HEK293 (cell line): ENCODE measurements at regions not wholly inside any gene's neighbourhood (a gene's known extent, or its start where the extent isn't known, plus 50 kb on each side); places are given as distances from the start of the nearest gene placed in this dataset.
A peak's percentile ranks its signal among the peaks of the same experiment; 100 is the strongest.

ENCODE experiments used
- CTCF ChIA-PET: fragments of 350-600 bp; formaldehyde crosslinking; extraction: SDS; loops from one replicate; lab custom pipeline; 2021; ENCODE audit warnings: antibody characterized with exemption; lab: Yijun Ruan, JAX
- POLR2A ChIA-PET: fragments of 300-600 bp; formaldehyde crosslinking; extraction: SDS; loops from one replicate; lab custom pipeline; 2020; ENCODE audit warnings: antibody characterized with exemption, inconsistent platforms; lab: Yijun Ruan, JAX
- H3K27ac ChIP-seq: fragments of 200-500 bp; sonication (Bioruptor generic); 2 replicates; pipeline ENCODE4 v1.5.1; 2014; ENCODE audit warnings: low read depth, low read length, control low read depth, inconsistent platforms; ENCODE audit errors: extremely low read depth
- H3K36me3 ChIP-seq, 2 experiments: fragments of 200-500 bp in 1 of 2; sonication (Bioruptor generic) in 1 of 2; 1 replicate in 1 of 2; 2 replicates in 1 of 2; pipeline ENCODE4 v1.5.1; 2014 to 2017; ENCODE audit warnings: inconsistent platforms in 2 of 2, low read length in 2 of 2; ENCODE audit not compliant: control insufficient read depth in 2 of 2, insufficient read depth in 1 of 2
- H3K4me1 ChIP-seq: fragments of 200-500 bp; sonication (Bioruptor generic); 2 replicates; pipeline ENCODE4 v1.5.1; 2014; ENCODE audit warnings: mild to moderate bottlenecking, low read length, inconsistent platforms; ENCODE audit not compliant: control insufficient read depth, insufficient read depth
- H3K4me3 ChIP-seq: 2 replicates; pipeline ENCODE4 v1.5.1; 2011; ENCODE audit warnings: low read depth, mild to moderate bottlenecking, control low read depth, low read length, moderate library complexity
- H3K9me3 ChIP-seq: fragments of 200-500 bp; sonication (Bioruptor generic); 2 replicates; pipeline ENCODE4 v1.5.1; 2014; ENCODE audit warnings: low read depth, low read length, inconsistent platforms; ENCODE audit not compliant: control insufficient read depth, insufficient read depth
- BCL6B ChIP-seq: fragments of 450-650 bp; formaldehyde crosslinking; IDR thresholded peaks from 2 replicates; pipeline ENCODE4 v1.5.1; 2017; ENCODE audit warnings: missing biosample characterization, missing genetic modification characterization
- EGR2 ChIP-seq: fragments of 450-650 bp; formaldehyde crosslinking; IDR thresholded peaks from 2 replicates; pipeline ENCODE4 v1.5.1; 2016; ENCODE audit warnings: low read depth, missing biosample characterization, missing genetic modification characterization
- GLIS1 ChIP-seq: fragments of 450-650 bp; formaldehyde crosslinking; IDR thresholded peaks from 2 replicates; pipeline ENCODE4 v1.5.1; 2016; ENCODE audit warnings: missing biosample characterization, missing genetic modification characterization
- KLF10 ChIP-seq: fragments of 450-650 bp; IDR thresholded peaks from 2 replicates; pipeline ENCODE4 v1.5.1; 2018; ENCODE audit warnings: missing biosample characterization, mild to moderate bottlenecking, missing genetic modification characterization
- KLF16 ChIP-seq: fragments of 450-650 bp; formaldehyde crosslinking; IDR thresholded peaks from 2 replicates; pipeline ENCODE4 v1.5.1; 2017; ENCODE audit warnings: missing biosample characterization, missing genetic modification characterization
- MYNN ChIP-seq: fragments of 450-650 bp; formaldehyde crosslinking; IDR thresholded peaks from 2 replicates; pipeline ENCODE4 v1.5.1; 2016; ENCODE audit warnings: missing biosample characterization, missing genetic modification characterization, borderline replicate concordance
- ZBTB17 ChIP-seq: fragments of 450-650 bp; formaldehyde crosslinking; IDR thresholded peaks from 2 replicates; pipeline ENCODE4 v1.5.1; 2016; ENCODE audit warnings: missing biosample characterization, missing genetic modification characterization
- ZBTB20 ChIP-seq: fragments of 450-650 bp; formaldehyde crosslinking; IDR thresholded peaks from 2 replicates; pipeline ENCODE4 v1.5.1; 2016; ENCODE audit warnings: missing biosample characterization, missing genetic modification characterization
- ZBTB7A ChIP-seq: fragments of 450-650 bp; formaldehyde crosslinking; IDR thresholded peaks from 2 replicates; pipeline ENCODE4 v1.5.1; 2016; ENCODE audit warnings: low read depth, missing biosample characterization, missing genetic modification characterization
- ZFP3 ChIP-seq: fragments of 450-650 bp; formaldehyde crosslinking; IDR thresholded peaks from 2 replicates; pipeline ENCODE4 v1.5.1; 2016; ENCODE audit warnings: low read depth, missing biosample characterization, missing genetic modification characterization
- ZNF148 ChIP-seq: fragments of 450-650 bp; formaldehyde crosslinking; IDR thresholded peaks from 2 replicates; pipeline ENCODE4 v1.5.0; 2017; ENCODE audit warnings: missing biosample characterization, missing genetic modification characterization, borderline replicate concordance
- ZNF24 ChIP-seq: fragments of 450-650 bp; formaldehyde crosslinking; IDR thresholded peaks from 2 replicates; pipeline ENCODE4 v1.5.1; 2016; ENCODE audit warnings: missing biosample characterization, missing genetic modification characterization
- ZNF26 ChIP-seq: fragments of 450-650 bp; formaldehyde crosslinking; IDR thresholded peaks from 2 replicates; pipeline ENCODE4 v1.5.1; 2016; ENCODE audit warnings: missing biosample characterization, missing genetic modification characterization
- ZNF501 ChIP-seq: fragments of 450-650 bp; formaldehyde crosslinking; IDR thresholded peaks from 2 replicates; pipeline ENCODE4 v1.5.1; 2016; ENCODE audit warnings: missing biosample characterization, missing genetic modification characterization
- ZNF624 ChIP-seq: fragments of 450-650 bp; formaldehyde crosslinking; IDR thresholded peaks from 2 replicates; pipeline ENCODE4 v1.5.1; 2017; ENCODE audit warnings: missing biosample characterization, missing genetic modification characterization
- ZNF704 ChIP-seq: fragments of 450-650 bp; formaldehyde crosslinking; IDR thresholded peaks from 2 replicates; pipeline ENCODE4 v1.5.1; 2016; ENCODE audit warnings: missing biosample characterization, missing genetic modification characterization

GRCh38 chr2:129799036-129799958 is 180.2 kb upstream of the RAB6C start:
- no peak overlapping the region for H3K4me3 ChIP-seq
- POLR2A ChIA-PET: no interaction called here
- H3K36me3 ChIP-seq: no peaks in the 10 kb centered on the region
- H3K4me1 ChIP-seq: no peaks in the 10 kb centered on the region
- no peaks in the 10 kb centered on the region for H3K9me3 ChIP-seq
- CTCF ChIA-PET: interaction anchor here (0.5 to 1.0 kb wide), 2 partner anchors 9 to 14 kb away, joined by 3 to 5 read pairs; no protein-coding TSS in a partner anchor
- H3K27ac ChIP-seq: no peak overlapping the region
- TF ChIP-seq ZNF26 (no peak), EGR2 (0 out of 2 replicates have a peak, but pooled peaks have one; percentile 6)

GRCh38 chr2:129800285-129800684 is 179.2 kb upstream of the RAB6C start:
- ChIA-PET CTCF (interaction anchor here (0.5 to 1.0 kb wide), 2 partner anchors 8 to 13 kb away, joined by 3 to 5 read pairs; no protein-coding TSS in a partner anchor), POLR2A (no interaction called here)
- no peaks in the 10 kb centered on the region for H3K4me1 ChIP-seq
- H3K27ac ChIP-seq: no peak overlapping the region
- H3K36me3 ChIP-seq: no peaks in the 10 kb centered on the region
- H3K9me3 ChIP-seq: no peaks in the 10 kb centered on the region
- TF ChIP-seq ZNF624 (tag by site-specific recombination): no peak
- TF ChIP-seq ZNF24 (tag by site-specific recombination): no peak
- TF ChIP-seq ZBTB17 (tag by site-specific recombination): no peak
- TF ChIP-seq ZFP3 (tag by site-specific recombination): no peak
- TF ChIP-seq ZNF704 (tag by site-specific recombination): no peak
- TF ChIP-seq ZBTB7A (tag by site-specific recombination): no peak
- no peak for TF ChIP-seq KLF16
- no peak for TF ChIP-seq GLIS1 (tag by site-specific recombination)
- no peak for TF ChIP-seq ZBTB20 (tag by site-specific recombination)
- TF ChIP-seq KLF10: no peak
- TF ChIP-seq ZNF148 (tag by site-specific recombination): no peak
- no peak for TF ChIP-seq MYNN (tag by site-specific recombination)
- no peak for TF ChIP-seq BCL6B (tag by site-specific recombination)
- no peak for TF ChIP-seq ZNF501 (tag by site-specific recombination)
- TF ChIP-seq, all 188 proteins: peak for 0
- no peak overlapping the region for H3K4me3 ChIP-seq
